HG02610 (cell line): ENCODE measurements at regions not wholly inside any gene's neighbourhood (a gene's known extent, or its start where the extent isn't known, plus 50 kb on each side); places are given as distances from the start of the nearest gene placed in this dataset.
"Not testable (repeated sequence)": the region's sequence is repeated elsewhere in the genome, so short reads cannot be mapped to it uniquely, and the experiment has no call there.

Experiments used
- ATAC-seq: cut with Tn5 transposase; IDR thresholded peaks from one replicate; pipeline ENCODE4 v1.9.1; 2021; ENCODE audit warnings: mild to moderate bottlenecking, moderate library complexity; ENCODE audit not compliant: unreplicated experiment

DNA sequence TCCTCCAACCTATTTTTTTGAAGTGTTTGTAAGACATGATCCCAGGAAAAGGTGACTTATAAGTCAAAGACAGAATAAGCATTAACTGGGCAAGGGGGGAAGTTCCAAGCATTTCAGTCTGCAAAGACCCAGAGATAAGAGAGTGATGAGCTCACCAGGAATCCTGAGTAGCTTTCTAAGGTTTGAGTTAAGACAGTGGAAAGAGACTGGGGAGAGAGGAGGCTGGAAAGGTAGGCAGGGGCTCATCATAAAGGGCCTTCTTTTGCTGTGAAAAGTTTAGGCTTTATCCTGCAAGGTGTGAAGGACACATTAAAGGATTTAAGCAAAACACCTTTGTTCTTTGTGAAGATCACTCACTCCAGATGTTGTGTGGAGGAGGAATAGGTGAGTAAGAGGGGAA, 438.8 kb downstream of the CHL1 start:
- no peak for ATAC-seq

DNA sequence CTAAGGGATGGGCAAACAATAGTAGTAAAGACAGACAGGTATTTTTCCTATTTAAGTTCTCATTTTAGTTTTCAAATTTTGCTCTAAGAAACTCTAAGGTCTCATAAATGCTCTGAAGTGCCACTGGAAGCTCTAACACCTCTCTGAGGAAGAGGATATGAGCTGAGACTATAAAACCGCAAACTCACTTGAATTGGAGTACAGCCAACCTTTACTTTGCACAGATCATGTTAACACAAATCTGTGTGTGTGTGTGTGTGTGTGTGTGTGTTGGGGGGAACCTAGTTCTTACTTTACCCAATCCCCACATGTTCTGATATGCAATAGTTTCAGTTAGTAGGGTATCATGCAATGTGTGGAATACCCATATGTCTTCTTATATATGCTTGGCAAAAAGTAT, 446.8 kb downstream of the CHL1 start:
- no peak for ATAC-seq

DNA sequence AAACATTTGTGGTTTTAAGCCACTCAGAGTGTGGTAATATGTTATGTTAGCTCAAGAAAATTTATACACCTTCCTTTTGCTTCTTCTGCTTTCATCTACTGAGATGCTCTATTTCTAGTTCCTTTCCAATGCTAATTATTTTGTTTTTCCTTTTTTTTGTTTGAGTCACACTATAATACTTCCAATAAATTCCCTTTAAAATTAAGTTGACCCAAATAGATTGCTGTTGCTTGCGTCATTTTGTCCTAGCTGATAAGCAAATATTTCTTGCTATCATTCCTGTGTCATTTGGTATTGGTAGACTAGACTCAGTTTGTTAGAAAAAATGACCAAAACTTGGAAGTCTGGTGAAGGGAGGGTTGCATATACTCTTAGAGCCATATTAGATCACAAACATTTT, 437.0 kb upstream of the CNTN6 start:
- ATAC-seq = no peak

DNA sequence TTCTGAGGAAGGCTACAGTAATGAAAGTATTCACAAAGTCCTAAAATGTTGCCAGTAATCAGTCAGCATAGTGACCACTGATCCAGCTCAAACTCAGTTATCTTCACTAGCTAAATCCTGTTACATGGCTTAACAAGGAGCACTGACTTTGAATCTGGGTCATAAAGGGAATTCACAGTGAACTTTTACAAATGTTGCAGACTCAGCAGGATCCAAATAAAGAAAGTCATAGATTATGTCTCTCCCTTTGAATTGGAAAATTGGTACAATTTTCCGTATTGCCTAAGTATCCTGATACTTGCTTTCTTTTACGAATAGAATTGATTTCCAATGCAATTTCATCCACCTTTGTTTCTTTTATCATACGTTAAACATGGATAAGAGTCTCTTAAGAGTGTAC, 431.5 kb upstream of the CNTN6 start:
- no peak for ATAC-seq

DNA sequence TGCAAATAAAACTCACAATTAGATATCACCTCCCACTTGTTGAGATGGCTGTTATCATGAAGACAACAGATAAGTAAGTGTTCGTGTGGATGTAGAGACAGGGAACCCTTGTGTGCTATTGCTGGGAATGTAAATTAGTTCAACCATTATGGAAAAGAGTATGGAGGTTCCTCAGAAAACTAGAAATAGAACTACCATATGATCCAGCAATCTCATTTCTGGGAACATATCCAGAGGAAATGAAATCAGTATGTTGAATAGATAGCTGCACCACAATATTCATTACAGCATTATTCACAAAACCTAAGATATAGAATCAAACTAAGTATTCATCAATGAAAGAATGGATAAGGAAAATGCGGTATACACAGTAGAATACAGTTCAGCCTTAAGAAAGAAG, 418.7 kb upstream of the CNTN6 start:
- no peak for ATAC-seq

DNA sequence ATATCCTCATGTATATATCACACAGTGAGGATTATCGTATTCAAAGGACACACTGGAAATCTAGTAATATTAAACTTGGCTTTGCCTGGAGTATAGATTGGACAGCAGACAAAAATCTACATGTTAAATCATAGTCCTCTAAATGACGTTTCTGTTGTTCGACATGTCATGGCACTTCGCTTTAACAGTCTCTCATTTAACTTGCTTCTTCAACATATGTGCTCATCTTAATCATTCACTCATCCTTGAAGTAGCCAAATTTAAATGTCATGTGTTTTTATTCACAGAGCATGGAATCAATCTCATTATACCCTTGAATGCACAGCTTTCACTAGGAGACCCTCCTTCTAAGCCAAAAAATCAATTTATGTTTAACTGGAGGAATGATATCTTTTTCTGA, 417.0 kb upstream of the CNTN6 start:
- no peak for ATAC-seq

DNA sequence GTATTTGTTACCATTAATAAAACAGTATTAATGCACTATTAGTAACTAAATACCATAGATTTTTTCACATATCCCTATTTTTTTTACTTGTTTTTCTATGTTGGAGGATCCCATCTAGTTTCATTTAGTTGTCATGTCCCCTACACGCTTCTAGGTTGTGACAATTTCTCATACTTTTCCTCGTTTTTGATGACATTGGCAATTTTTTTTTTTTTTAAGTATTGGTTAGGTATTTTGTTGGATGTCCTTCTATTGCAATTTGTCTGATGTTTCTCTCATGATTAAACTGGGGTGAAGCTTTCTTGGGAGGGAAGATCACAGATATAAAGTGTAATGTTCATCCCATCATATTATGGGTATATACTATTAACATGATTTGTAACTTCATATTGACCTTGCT, 409.1 kb upstream of the CNTN6 start:
- ATAC-seq = no peak

DNA sequence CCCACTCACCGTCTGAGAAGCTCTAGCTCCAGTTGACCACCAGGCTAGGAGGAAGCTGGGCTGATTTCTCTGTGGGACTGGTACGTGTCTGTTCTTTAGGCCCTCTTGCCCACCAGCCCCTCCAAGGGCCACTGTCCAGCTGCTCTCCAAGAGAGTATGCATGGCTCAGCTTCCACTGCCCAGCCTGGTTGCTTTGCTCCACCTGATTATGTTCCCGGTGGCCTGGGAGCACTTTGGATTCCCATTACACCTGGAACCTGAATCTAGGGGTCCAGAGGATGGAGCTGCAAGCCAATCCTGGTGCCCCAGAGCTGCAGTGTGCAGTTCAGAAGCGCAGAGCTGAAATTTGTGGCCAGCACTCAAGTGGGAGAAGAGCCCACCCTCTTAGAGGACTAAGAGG, 402.1 kb upstream of the CNTN6 start:
- no peak for ATAC-seq

DNA sequence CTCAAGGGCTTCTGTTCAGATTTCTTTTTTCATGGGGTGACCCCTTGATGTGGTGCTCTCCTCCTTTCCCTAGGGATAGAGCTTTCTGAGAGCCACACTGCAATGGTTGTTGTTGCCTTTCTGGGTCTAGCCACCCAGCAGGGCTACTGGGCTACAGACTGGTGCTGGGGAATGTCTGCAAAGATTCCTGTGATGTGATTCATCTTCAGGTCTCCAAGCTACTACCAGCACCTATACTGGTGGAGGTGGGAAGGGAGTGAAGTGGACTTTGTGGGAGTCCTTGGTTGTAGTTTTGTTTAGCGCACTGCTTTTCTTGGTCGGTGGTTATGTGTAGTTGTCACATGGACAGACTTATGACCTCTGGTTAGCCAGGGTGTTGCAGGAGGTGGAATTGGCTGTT, 392.3 kb upstream of the CNTN6 start:
- no peak for ATAC-seq

DNA sequence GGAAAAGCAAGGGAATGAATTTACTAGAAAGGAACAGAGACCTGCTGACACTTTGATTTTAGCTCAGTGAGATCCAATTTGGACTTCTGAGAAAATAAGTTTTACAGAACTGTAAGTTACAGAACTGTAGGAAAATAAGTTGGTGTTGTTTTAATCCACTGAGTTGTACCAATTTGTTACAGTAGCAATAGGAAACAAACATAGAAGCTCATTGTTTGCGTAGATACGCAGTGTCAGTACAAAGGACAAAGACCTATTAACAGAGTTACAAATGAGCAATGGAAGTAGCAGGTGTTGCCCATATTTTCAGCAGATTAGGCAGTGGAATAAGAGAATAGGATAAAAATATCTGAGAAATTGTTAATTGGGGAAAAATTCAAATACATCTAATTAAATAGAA, 385.8 kb upstream of the CNTN6 start:
- no peak for ATAC-seq

DNA sequence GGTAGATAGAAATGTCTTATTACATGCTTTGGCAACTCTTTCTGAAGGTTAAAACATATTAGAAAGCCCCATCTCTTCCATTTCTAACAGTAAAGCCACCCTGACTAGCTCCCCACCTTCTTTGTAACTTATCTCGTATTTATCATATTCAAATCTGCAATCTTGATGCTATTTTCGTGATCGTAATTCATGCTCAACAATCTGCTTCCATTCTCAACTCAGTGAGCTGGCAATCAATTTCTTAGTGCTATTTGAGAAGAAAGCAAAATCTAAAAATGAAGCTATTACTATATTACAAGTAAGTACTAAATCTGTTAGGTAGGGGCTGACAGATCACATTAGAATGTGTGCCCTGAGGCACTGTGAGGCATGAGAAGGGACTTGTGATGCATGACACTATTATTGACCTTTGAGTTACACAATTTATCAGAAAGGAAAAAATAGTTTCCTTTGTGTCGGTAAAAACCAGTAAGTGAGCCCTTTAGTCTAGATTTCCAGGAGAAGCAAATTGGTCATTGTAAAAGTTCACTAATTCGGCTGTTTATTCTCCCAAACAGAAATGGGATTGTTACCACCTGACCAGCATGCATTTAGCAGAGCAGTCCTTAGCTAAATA, 379.7 kb upstream of the CNTN6 start:
- ATAC-seq = no peak

DNA sequence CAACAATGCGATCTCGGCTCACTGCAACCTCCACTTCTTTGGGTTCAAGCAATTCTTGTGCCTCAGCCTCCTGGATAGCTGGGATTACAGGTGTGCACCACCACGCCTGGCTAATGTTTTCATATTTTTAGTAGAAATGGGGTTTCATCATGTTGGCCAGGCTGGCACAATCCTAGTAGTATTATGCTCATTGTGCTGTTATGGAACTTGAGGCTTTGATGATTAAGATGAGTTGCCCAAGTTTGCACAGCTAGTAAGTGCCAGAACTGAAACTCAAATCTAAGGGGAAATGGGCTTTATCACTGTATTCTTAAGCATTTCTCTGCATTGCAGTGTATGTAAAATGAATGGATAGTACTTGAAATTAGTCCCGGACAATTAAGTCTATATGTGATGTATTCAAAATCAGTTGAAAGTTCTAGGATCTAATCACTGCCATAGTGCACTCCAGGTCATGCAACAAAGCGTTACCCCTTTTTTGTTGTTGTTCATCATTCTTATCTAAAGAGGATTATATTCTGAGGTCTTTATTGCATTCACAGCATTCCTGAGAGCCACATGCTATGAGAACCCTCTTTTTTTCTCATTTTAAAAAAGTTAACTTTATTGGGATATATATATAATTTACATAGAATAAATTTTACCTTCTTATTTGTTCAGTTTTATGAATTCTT, 378.7 kb upstream of the CNTN6 start:
- no peak for ATAC-seq

DNA sequence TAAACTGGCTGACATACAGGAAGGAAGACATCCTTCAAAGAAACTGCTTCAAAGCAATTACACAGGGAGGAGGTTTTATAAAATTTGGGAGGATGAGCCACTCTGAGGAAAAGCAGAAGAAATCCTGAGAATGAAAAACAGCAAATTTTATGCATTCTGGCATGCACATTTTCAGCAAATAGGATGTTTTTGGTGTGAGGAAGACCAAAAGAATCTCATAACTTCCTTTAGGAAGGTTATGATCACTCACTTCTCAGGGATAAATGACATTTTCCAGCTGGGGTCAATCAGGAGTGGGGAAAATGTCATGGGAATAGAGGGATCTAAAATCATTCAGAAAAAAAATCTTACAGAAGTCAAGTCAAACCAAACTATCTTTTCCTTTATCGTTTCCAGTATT, 371.7 kb upstream of the CNTN6 start:
- no peak for ATAC-seq

DNA sequence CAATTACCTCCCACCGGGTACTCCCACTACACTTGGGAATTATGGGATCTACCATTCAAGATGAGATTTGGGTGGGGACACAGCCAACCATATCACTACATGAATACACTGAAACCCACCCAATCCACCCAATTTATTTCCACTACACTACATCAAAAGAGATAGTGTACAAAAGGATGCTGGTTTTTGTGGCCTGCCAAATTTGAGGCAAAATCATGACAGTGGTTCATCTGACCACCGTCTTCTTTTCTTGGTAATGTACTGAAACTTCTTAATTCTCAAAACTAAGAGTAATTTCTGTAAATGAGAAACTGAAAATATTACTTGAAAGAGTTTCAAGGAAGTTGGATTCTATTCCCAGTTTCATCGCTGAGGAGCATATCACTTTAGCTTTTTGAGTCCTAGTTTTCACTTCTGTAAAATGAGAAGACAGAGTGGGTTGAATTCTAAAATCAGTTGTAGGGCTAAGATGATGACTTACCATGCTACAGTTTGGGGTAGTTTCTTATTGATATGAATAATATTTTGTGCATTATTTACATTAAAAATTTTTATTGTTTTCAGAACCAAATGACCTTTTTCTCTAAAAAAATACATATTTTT, 360.4 kb upstream of the CNTN6 start:
- no peak for ATAC-seq

DNA sequence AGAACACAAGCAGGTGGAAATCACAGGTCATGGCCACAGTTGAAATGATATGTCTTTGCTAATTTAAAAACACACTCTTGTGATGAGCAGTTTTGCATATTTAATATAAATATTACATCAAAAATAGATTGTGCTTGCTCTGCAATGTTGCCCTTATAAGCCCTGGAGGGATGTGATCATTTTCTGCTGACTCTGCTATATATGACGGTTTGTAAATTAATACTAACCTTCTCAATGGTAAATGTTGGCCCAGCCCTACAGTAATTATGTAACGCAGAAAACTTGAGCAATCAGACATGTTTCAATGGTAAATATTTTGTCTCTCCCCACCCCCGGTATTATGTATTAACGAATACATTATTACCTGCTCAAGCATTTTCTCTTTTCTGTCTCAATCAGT, 359.5 kb upstream of the CNTN6 start:
- no peak for ATAC-seq

DNA sequence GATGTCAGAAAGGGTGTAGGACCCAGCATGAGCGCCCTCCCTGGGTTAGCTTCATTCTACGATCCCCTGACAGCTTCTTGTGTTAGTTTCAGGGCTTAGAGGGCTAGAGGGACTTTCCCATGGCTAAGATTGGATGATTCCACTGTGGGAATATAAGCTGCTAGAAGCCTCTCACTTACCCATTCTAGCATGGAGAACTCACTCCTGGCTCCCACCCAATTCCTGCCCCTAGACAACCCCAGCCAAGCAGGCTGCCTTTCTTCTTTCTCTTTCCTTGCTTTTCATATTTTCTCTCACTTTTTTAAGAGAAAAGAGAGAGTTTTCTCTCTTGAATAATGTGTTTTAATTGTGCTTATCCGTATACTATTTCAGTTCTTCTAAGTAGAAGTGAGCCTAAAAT, 335.1 kb upstream of the CNTN6 start:
- no peak for ATAC-seq

DNA sequence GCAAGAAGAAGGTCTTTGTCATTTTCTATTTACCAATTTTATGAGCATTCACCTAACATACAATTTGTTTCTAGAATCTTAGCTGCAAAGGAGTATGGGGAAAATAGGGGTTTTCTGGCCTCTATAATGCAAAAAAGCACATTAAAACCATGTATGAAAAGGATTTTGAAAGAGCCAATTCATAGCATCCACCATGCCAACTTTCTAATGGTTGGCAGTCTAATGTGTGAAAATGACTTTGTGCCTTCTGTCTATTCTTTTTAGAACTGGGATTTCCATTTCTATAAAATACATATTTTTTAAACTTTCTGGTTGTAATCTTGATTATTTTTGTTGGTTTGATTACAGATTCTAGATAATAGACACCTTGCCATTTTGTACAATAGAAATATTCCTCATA, 333.7 kb upstream of the CNTN6 start:
- ATAC-seq = no peak

DNA sequence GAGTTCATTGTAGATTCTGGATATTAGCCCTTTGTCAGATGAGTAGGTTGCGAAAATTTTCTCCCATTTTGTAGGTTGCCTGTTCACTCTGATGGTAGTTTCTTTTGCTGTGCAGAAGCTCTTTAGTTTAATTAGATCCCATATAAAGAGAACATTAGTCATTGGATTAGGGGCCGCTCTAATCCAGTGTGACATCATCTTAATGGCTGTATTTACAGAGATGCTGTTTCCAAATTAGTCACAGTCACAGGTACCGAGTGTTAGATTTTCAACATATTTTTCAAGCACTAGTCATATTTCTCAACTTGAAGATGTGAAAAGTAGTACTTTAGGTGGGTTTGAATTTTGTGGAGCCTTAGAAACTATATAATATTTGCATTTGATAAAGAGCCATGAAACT, 319.4 kb upstream of the CNTN6 start:
- not testable (repeated sequence) for ATAC-seq

DNA sequence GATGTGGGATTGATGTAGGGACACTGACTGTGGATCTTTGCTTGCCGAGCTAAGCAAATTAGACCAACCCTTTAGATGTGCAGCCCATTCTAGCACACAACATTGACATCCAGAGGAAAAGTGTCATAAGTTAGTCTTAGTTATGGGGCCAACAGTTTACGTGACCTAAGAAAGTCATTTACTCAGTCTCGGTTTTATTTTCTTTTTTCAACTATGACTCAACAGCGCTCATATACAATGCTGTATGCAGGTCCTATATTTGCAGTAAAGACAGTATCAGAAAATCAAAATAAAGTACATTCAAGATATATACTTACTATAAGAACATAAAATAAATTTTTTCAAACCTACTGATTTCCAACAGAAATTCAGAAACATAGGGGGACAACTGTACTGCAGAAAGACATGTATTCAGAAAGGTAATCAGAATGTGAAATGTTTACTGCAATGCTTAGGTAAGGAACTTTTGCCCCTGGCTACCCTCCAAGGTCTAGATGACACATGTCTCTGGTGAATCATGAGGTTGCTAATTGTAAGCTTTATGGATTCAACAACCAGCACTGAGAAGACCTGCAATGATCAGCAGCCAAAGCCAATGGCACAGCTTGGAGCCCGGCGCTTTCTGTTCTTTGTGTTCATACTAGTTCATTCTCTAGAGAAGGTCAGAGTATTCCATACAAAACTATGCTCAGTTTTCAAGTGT, 317.5 kb upstream of the CNTN6 start:
- ATAC-seq = no peak

DNA sequence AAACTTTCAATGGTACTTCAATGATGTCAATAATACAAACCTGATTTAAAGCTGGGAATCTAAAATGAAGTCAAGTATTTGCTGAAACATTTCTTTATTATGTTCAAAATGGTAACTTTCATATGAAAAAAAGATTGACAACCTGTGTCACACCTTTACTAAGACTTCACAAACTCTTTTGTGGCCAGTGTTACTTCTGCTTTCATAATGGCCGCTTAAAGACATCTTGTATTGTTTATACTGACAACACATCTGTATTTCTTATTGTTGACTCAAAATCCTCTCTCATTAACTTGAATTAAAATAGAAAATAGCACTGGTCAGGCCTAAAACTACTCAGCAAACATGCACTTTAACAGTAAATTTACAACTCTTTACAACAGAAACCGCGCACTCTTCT, 312.3 kb upstream of the CNTN6 start:
- no peak for ATAC-seq

DNA sequence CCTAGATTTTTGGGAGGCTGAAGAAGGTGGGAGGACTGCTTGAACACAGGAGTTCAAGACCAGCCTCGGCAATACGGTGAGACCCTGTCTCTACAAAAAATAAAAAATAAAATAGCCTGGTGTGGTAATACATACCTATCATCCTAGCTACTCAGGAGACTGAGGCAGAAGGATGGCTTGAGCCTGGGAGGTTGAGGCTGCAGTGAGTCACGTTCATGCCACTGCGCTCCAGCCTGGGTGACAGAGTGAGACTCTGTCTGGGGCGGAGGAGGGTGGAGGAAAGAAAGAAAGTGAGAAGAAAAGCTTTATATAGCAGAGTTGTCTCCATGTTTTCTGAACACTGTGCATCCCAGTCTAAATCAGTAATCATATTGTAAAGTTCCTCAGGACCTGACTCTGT, 301.4 kb upstream of the CNTN6 start:
- ATAC-seq = no peak

DNA sequence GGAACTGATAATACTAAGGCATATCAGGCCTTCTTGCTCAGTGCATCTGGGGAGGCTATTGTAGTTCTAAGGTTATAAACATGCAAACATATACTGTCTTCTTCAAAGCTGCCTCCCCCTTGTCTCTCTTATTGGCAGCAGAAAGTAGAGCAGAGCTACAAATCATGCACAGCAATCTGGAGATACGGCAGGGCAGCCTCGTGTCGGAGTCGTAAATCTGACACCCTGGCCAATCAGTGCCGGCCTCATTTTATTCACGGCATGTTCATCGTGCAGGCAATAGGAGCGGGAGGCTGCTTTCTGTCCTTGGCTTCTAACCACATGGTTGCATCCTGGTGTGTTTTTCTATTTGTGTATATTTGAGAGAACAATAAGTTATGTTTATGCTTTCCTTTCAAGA, 300.2 kb upstream of the CNTN6 start:
- no peak for ATAC-seq
